Gastroesophageal sphincter (tissue), 3 donors: ENCODE measurements at regions not wholly inside any gene's neighbourhood (a gene's known extent, or its start where the extent isn't known, plus 50 kb on each side); places are given as distances from the start of the nearest gene placed in this dataset.

Experiments
- CTCF ChIP-seq, 4 experiments: fragments of 200-600 bp in 2 of 4; fragments of 450-650 bp in 2 of 4; sonication (generic) in 1 of 4; IDR thresholded peaks; one replicate each; pipeline ENCODE4 v1.5.1; 2017 to 2019; ENCODE audit warnings: antibody characterized with exemption in 4 of 4, mild to moderate bottlenecking in 2 of 4, moderate library complexity in 2 of 4
- EP300 ChIP-seq: sonication (generic); formaldehyde crosslinking; IDR thresholded peaks from one replicate; pipeline ENCODE4 v1.6.1; 2017; ENCODE audit warnings: antibody characterized with exemption, mild to moderate bottlenecking
- POLR2A ChIP-seq, 2 donors: fragments of 450-650 bp; IDR thresholded peaks; one replicate each; pipeline ENCODE4 v1.6.1; 2017; ENCODE audit warnings: antibody characterized with exemption in 2 of 2, mild to moderate bottlenecking in 2 of 2, moderate library complexity in 1 of 2
- POLR2AphosphoS5 ChIP-seq: sonication (generic); formaldehyde crosslinking; IDR thresholded peaks from one replicate; pipeline ENCODE4 v1.6.1; 2017; ENCODE audit warnings: antibody characterized with exemption

- no peak for TF ChIP-seq POLR2AphosphoS5
- TF ChIP-seq CTCF (IDR thresholded peaks at IDR 0.05): no peak
- TF ChIP-seq POLR2A (IDR thresholded peaks at IDR 0.05): no peak
- no peak for TF ChIP-seq EP300
Measured at GRCh38 chr22:48478529-48479265, 1349.0 kb downstream of the BRD1 start.
